NOMO-1 (cell line): ENCODE measurements at regions not wholly inside any gene's neighbourhood (a gene's known extent, or its start where the extent isn't known, plus 50 kb on each side); places are given as distances from the start of the nearest gene placed in this dataset.

Experiments used
- DNase-seq, 2 experiments: peaks; one replicate each; lab custom pipeline; 2025; ENCODE audit not compliant: unreplicated experiment in 2 of 2; lab: John Stamatoyannopoulos, UW

- DNase-seq: peak; percentile 55 to 59
Observed at GRCh38 chr4:130233377-130234047, 1137.6 kb downstream of the C4orf33 start.

DNA sequence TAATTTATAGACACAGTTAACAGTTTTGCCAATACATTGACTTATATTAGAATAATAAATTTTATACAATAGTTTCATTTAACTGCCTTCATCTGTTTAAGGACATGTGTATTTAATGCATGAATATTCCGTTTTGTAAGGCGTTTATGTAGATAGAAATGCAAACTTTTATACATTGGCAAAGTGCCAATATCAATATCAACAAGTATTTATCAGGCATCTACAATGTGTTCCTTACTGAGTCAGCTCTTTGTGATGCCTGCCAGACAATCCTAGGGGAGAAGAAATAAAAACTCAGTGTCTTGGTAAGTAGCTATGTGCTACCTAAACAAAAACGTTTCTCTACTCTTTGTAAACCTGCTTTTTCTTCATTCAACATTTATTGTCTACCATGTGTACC is 1142.2 kb downstream of the C4orf33 start:
- DNase-seq: no peak

GRCh38 chr4:130249002-130249401 is 1153.0 kb downstream of the C4orf33 start:
- no peak for DNase-seq

- no peak for DNase-seq
Observed at GRCh38 chr4:130257271-130257670, 1161.3 kb downstream of the C4orf33 start.

DNA sequence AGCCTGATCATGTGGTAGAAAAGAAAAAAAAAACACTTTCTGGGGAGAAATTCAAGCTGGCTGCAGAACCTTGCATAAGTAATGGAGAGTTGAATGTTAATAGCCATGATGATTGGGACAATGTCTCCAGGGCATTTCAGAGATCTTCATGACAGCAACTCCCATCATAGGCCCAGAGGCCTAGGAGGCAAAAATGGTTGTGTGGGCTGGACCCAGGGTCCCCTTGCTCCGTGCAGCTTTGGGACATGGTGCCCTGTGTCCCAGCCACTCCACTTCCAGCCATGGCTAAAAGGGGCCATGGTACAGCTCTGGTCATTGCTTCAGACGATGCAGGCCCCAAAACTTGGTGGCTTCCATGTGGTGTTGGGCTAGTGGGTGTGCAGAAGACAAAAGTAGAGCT is 1170.9 kb downstream of the C4orf33 start:
- no peak for DNase-seq

GRCh38 chr4:130288576-130288975 is 1192.6 kb downstream of the C4orf33 start:
- no peak for DNase-seq

GRCh38 chr4:130293692-130294091 is 1197.7 kb downstream of the C4orf33 start:
- no peak for DNase-seq

- DNase-seq: no peak
Observed at GRCh38 chr4:130296448-130296847, 1200.5 kb downstream of the C4orf33 start.

DNA sequence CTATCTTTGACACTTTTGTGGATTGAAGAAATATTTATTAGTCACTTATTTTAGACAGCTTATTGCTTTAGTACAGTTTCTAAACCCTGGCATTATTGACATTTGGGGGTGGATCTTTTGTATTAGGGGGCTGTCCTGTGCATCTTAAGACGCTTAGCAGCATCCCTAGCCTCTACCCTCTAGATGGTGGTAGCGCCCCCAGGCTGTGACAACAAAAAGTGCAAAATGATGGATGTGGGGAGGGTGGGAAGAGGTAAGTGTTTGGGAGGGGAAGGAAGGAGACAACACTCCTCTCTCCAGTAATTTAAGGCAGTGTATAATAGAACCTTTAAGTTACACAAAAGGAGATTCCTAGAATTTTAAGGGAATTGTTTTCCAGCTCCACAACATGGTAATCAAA is 1210.6 kb downstream of the C4orf33 start:
- DNase-seq: no peak

DNA sequence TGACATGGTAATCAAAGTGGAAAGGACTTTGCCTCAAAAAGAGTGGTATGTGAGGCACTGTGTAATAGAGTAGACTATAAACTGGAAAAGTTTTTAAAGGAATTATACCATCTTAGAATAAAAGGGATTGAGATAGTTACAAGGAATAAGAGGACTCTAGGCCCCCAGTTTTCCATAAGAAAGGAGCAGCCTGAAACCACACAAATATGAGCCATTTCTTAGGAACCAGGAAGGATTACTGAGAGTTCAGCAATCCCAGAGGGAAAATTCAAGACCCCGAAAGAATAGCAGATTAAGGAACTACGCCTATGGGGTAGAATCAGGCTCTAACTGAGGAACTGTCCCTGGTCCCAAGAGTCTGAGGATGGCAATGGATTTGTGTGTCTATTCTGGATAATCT is 1213.3 kb downstream of the C4orf33 start:
- DNase-seq: no peak

DNA sequence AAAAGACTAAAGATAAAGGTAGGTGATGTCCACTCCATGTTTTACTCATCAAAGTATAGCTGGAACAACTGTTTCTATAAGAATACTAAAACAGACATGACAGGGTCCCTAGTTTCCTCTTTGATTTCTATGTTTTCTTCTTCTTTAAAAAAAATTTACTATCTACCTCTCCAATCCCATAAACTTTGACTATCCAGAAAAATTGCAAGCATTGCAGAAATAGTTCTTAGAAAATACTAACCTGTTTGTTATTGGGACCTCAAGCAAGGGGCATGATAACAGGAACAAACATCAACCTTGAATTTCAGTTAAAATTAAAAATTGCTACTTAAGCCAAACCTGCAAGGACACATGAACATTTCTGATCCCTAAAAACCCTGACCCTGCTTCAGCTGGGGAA is 1226.5 kb downstream of the C4orf33 start:
- no peak for DNase-seq

DNA sequence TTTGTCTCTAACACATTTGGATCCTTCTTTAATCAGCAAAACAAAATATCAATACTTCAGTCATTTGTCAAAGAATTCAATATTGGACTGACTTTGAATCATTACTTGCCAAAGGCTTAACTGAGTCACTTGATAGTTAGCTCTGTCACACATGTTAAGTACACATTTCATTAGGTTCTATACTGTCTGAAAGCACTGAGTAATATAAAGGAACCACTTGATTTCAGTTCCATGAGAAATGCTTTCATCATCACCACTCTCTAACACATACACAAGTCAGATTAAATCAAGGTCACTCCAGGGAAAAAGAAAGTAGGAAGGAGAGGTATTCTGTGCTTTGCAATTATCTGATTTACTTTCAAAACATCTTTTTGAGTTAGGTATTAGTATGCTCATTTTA is 1233.1 kb downstream of the C4orf33 start:
- no peak for DNase-seq

DNA sequence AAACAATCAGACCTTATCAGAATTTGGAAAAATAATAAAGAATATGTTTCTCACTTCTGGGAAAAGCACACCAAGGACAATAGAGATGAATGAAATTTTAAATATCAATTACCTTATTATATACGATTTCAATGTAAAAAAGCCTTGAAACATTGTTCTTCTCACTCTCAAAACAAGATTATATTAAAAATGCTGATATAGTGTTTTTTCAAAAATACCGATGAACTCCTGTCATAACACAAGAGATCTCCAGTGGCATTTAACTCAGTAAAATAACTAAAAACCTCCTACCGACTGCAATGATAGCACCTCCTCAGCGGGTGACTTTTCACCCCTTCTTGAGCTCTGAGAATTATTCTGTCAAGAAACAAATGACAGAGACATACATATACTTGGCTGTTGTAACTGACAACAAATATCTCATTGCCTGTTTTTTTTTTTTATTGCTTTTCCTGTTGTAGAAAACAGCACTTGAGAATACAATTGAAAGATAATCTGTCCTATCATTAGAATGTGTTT is 1237.3 kb downstream of the C4orf33 start:
- no peak for DNase-seq

- DNase-seq: no peak
Observed at GRCh38 chr4:130335417-130336194, 1239.7 kb downstream of the C4orf33 start.

GRCh38 chr4:130336585-130337217 is 1240.7 kb downstream of the C4orf33 start:
- DNase-seq: no peak

GRCh38 chr4:130338851-130339250 is 1242.9 kb downstream of the C4orf33 start:
- no peak for DNase-seq

GRCh38 chr4:130349745-130350144 is 1253.8 kb downstream of the C4orf33 start:
- no peak for DNase-seq

- DNase-seq: no peak
Observed at GRCh38 chr4:130356873-130357272, 1260.9 kb downstream of the C4orf33 start.

DNA sequence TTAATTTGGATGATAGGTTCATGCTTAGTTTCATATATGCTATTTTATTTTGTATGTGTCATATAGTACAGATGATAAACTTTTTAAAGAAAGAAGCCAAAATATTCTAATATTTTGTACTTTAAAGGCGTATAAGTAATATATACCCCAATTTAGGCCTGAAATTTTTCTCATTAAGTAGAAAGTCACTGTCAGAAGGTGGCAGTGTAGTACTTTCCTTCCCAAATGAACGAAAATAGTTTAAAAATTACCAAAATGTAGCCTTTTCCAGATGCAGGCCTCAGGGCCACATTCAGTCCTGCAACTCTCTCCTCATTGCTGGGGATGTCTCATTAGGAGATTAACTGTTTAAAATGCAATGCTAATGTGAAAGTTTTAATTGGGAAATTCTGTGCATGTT is 1263.6 kb downstream of the C4orf33 start:
- no peak for DNase-seq

DNA sequence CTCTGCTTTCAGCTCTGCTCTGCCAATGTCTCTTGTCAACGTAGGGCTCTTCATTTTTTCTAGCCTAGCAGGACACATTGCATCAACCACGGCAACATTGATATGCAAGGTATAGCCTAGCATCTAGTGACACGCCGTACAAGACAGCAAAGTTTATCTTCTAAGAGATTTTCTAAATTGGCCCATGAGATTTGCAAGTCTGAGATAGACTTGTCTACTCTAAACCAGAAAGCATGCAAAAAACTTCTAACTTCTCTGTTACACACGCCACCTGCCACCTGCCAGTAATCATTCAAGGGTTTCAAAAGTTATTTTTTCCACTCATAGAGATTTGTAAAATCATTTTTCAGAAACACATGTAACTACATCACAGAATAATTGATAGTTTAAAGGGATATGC is 1265.7 kb downstream of the C4orf33 start:
- DNase-seq: no peak

DNA sequence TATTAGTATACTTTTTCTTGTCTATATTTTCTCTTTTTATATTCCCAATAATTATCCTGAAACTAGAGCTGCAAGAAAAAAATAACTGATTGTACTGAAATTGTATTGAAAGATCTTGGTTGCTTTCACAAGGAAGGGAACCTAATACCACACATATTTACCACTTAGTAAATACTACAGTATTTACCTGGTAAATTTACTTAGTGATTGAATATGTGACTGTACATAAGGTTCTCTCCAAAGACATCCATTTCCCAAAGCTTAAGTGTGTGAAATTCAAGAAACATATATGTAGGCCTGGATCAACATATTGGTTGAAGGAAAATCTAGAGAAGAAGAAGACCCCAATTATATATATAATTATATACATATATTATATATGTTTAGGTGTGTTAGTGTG is 1272.7 kb downstream of the C4orf33 start:
- DNase-seq: no peak

DNA sequence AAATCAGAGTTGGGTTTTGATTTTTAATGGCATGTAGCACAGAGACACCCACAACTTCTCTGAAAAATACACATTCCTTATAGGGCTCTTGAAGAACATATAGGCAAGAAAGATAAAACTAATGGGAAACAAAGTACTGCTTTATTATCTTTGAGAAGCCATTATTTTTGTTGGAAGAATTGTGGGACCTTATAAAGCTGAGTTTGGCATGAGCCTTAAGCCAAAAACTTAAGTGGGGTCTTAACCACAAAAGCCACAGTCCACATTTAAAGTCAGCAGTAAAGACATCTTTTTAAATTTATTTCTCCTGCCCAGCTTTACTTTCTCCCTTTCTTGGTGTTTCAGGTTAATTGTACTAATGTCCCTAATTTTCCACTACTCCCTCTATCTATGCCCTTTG is 1297.3 kb downstream of the C4orf33 start:
- no peak for DNase-seq
